HL-60 (cell line): ENCODE measurements at regions not wholly inside any gene's neighbourhood (a gene's known extent, or its start where the extent isn't known, plus 50 kb on each side); places are given as distances from the start of the nearest gene placed in this dataset.

ENCODE experiments used
- CTCF ChIP-seq: IDR thresholded peaks from one replicate; pipeline ENCODE4 v1.5.1; 2011; ENCODE audit warnings: low read length, control low read depth, inconsistent platforms; ENCODE audit not compliant: insufficient read depth
- GABPA ChIP-seq: IDR thresholded peaks from 2 replicates; pipeline ENCODE4 v1.6.1; 2012; ENCODE audit warnings: low read depth
- POLR2AphosphoS5 ChIP-seq: IDR thresholded peaks from 2 replicates; pipeline ENCODE4 v1.6.1; 2012; ENCODE audit warnings: low read depth

- TF ChIP-seq CTCF = no peak
- TF ChIP-seq POLR2AphosphoS5 = no peak
- TF ChIP-seq GABPA = no peak
These were observed 214.3 kb upstream of the CDYL start for GRCh38 chr6:4561773-4562400.
